DND-41 (cell line): ENCODE measurements at regions not wholly inside any gene's neighbourhood (a gene's known extent, or its start where the extent isn't known, plus 50 kb on each side); places are given as distances from the start of the nearest gene placed in this dataset.

Source experiments
- EZH2 ChIP-seq: IDR thresholded peaks from 3 replicates; pipeline ENCODE4 v1.6.1; 2012; ENCODE audit warnings: borderline replicate concordance, low read depth, mild to moderate bottlenecking, moderate library complexity, low read length, inconsistent platforms; ENCODE audit not compliant: severe bottlenecking
- TF ChIP-seq, protein P1 (sequence below): IDR thresholded peaks from 2 replicates; pipeline ENCODE4 v1.5.1; 2012; ENCODE audit warnings: borderline replicate concordance, low read length, moderate library complexity, mild to moderate bottlenecking; ENCODE audit not compliant: poor library complexity, severe bottlenecking; ENCODE audit errors: extremely low read depth

- TF ChIP-seq, protein P1, sequence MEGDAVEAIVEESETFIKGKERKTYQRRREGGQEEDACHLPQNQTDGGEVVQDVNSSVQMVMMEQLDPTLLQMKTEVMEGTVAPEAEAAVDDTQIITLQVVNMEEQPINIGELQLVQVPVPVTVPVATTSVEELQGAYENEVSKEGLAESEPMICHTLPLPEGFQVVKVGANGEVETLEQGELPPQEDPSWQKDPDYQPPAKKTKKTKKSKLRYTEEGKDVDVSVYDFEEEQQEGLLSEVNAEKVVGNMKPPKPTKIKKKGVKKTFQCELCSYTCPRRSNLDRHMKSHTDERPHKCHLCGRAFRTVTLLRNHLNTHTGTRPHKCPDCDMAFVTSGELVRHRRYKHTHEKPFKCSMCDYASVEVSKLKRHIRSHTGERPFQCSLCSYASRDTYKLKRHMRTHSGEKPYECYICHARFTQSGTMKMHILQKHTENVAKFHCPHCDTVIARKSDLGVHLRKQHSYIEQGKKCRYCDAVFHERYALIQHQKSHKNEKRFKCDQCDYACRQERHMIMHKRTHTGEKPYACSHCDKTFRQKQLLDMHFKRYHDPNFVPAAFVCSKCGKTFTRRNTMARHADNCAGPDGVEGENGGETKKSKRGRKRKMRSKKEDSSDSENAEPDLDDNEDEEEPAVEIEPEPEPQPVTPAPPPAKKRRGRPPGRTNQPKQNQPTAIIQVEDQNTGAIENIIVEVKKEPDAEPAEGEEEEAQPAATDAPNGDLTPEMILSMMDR: no peak
- TF ChIP-seq EZH2: no peak
Observed at GRCh38 chr14:49972131-49972671, 79.3 kb downstream of the ARF6 start.
